Retinal pigment epithelial cell (primary cell): ENCODE measurements at regions not wholly inside any gene's neighbourhood (a gene's known extent, or its start where the extent isn't known, plus 50 kb on each side); places are given as distances from the start of the nearest gene placed in this dataset.

Source experiments
- DNase-seq: peaks from one replicate; pipeline ENCODE4 v3.0.0-alpha.2; 2010; ENCODE audit warnings: low read depth
- H3K4me3 ChIP-seq: 2 replicates; pipeline ENCODE4 v1.5.1; 2011; ENCODE audit warnings: mild to moderate bottlenecking, low read length, control low read depth, moderate library complexity
- CTCF ChIP-seq: conservative IDR thresholded peaks from 2 replicates; pipeline ENCODE4 v1.5.1; 2011; ENCODE audit warnings: low read depth, low read length, control low read depth, inconsistent platforms

GRCh38 chr5:8399471-8399870 lies 530.5 kb downstream of the MTRR start:
- TF ChIP-seq CTCF = no peak
- no peak for DNase-seq

GRCh38 chr5:8408258-8408657 lies 539.3 kb downstream of the MTRR start:
- no peak overlapping the region for H3K4me3 ChIP-seq
- TF ChIP-seq CTCF = no peak
- no peak for DNase-seq

More at GRCh38 chr5:8399471-8399870, 530.5 kb downstream of the MTRR start:
- no peak overlapping the region for H3K4me3 ChIP-seq

GRCh38 chr5:8410618-8411017 lies 541.7 kb downstream of the MTRR start:
- no peak overlapping the region for H3K4me3 ChIP-seq
- TF ChIP-seq CTCF = no peak
- no peak for DNase-seq

- DNase-seq = no peak
- no peak for TF ChIP-seq CTCF
- H3K4me3 ChIP-seq = no peak overlapping the region
Observed at GRCh38 chr5:8413975-8414374, 545.0 kb downstream of the MTRR start.

GRCh38 chr5:8417316-8418048 lies 548.5 kb downstream of the MTRR start:
- H3K4me3 ChIP-seq = no peak overlapping the region
- no peak for DNase-seq
- TF ChIP-seq CTCF = no peak

GRCh38 chr5:8418049-8418426 lies 549.1 kb downstream of the MTRR start:
- TF ChIP-seq CTCF = no peak
- no peak for DNase-seq
- no peak overlapping the region for H3K4me3 ChIP-seq

GRCh38 chr5:8429778-8430758 lies 561.1 kb downstream of the MTRR start:
- TF ChIP-seq CTCF = no peak
- H3K4me3 ChIP-seq = no peak overlapping the region
- no peak for DNase-seq
